GM23248 (cell line): ENCODE measurements at regions not wholly inside any gene's neighbourhood (a gene's known extent, or its start where the extent isn't known, plus 50 kb on each side); places are given as distances from the start of the nearest gene placed in this dataset.

Source experiments
- EZH2 ChIP-seq: fragments of 200-600 bp; sonication (generic); IDR thresholded peaks from 2 replicates; pipeline ENCODE4 v1.6.1; 2018; ENCODE audit warnings: antibody characterized with exemption, mild to moderate bottlenecking; ENCODE audit not compliant: insufficient read depth, poor library complexity, severe bottlenecking
- EZH2phosphoT487 ChIP-seq: fragments of 200-600 bp; sonication (generic); IDR thresholded peaks from 2 replicates; pipeline ENCODE4 v1.6.1; 2018; ENCODE audit warnings: antibody characterized with exemption, moderate library complexity, mild to moderate bottlenecking, low read depth; ENCODE audit not compliant: insufficient read depth

GRCh38 chr16:79543219-79543618 is 57.3 kb downstream of the MAF start:
- TF ChIP-seq EZH2phosphoT487 (no peak), EZH2 (no peak)
